Liver (tissue), 8 donors: ENCODE measurements at regions not wholly inside any gene's neighbourhood (a gene's known extent, or its start where the extent isn't known, plus 50 kb on each side); places are given as distances from the start of the nearest gene placed in this dataset.
A peak's percentile ranks its signal among the peaks of the same experiment; 100 is the strongest.

Experiments used
- DNase-seq: peaks from one replicate; pipeline ENCODE4 v3.0.0-alpha.2; 2017; ENCODE audit warnings: low spot score
- H3K27ac ChIP-seq, 2 donors: one replicate each; pipeline ENCODE4 v1.7.0; 2013; ENCODE audit warnings: inconsistent platforms in 2 of 2, low read length in 2 of 2, control low read depth in 1 of 2, low read depth in 1 of 2, mild to moderate bottlenecking in 1 of 2
- H3K27me3 ChIP-seq, 4 donors: one replicate each; pipeline versions ENCODE4 v1.6.1 to v1.7.0; 2013; ENCODE audit warnings: low read length in 3 of 4, inconsistent platforms in 1 of 4, mild to moderate bottlenecking in 1 of 4, moderate library complexity in 1 of 4; ENCODE audit not compliant: control insufficient read depth in 4 of 4, insufficient read depth in 4 of 4
- H3K36me3 ChIP-seq, 4 donors: one replicate each; pipeline versions ENCODE4 v1.6.1 to v1.7.0; 2013; ENCODE audit warnings: low read length in 3 of 4, mild to moderate bottlenecking in 3 of 4, low read depth in 1 of 4, moderate library complexity in 1 of 4; ENCODE audit not compliant: control insufficient read depth in 4 of 4, insufficient read depth in 3 of 4
- H3K4me1 ChIP-seq, 4 donors: one replicate each; pipeline versions ENCODE4 v1.6.1 to v1.7.0; 2013; ENCODE audit warnings: low read length in 3 of 4, mild to moderate bottlenecking in 3 of 4, moderate library complexity in 1 of 4; ENCODE audit not compliant: control insufficient read depth in 4 of 4, insufficient read depth in 4 of 4
- H3K4me3 ChIP-seq, 3 donors: one replicate each; pipeline versions ENCODE4 v1.6.1 to v1.7.0; 2013; ENCODE audit warnings: low read length in 3 of 3, control low read depth in 1 of 3, low read depth in 1 of 3, mild to moderate bottlenecking in 1 of 3
- H3K9ac ChIP-seq, 2 donors: one replicate each; pipeline ENCODE4 v1.7.0; 2013; ENCODE audit warnings: low read length in 2 of 2, mild to moderate bottlenecking in 2 of 2, moderate library complexity in 2 of 2, control low read depth in 1 of 2, low read depth in 1 of 2
- H3K9me3 ChIP-seq, 4 donors: one replicate each; pipeline versions ENCODE4 v1.6.1 to v1.7.0; 2013; ENCODE audit warnings: low read length in 3 of 4; ENCODE audit not compliant: control insufficient read depth in 4 of 4
- CTCF ChIP-seq: fragments of 150-350 bp; IDR thresholded peaks from 2 replicates; pipeline ENCODE4 v1.5.1; 2017; ENCODE audit warnings: improper control_type of control experiment, low read depth, low read length; ENCODE audit not compliant: missing input control
- EGR1 ChIP-seq, 2 donors: IDR thresholded peaks; 2 replicates each; pipeline ENCODE4 v1.6.1; 2016 to 2018; ENCODE audit warnings: antibody characterized with exemption in 2 of 2, low read depth in 2 of 2
- FOXA1 ChIP-seq: IDR thresholded peaks from 2 replicates; pipeline ENCODE4 v1.6.1; 2016; ENCODE audit warnings: antibody characterized with exemption
- FOXA2 ChIP-seq: IDR thresholded peaks from 2 replicates; pipeline ENCODE4 v1.6.1; 2016; ENCODE audit warnings: antibody characterized with exemption
- GABPA ChIP-seq, 2 donors: IDR thresholded peaks in 1 of 2; conservative IDR thresholded peaks in 1 of 2; 2 replicates each; pipeline ENCODE4 v1.6.1; 2016; ENCODE audit warnings: antibody characterized with exemption in 2 of 2, mild to moderate bottlenecking in 1 of 2, moderate library complexity in 1 of 2
- HNF4A ChIP-seq, 2 donors: conservative IDR thresholded peaks; 2 replicates each; pipeline ENCODE4 v1.6.1; 2016; ENCODE audit warnings: antibody characterized with exemption in 2 of 2, mild to moderate bottlenecking in 2 of 2
- HNF4G ChIP-seq: IDR thresholded peaks from 2 replicates; pipeline ENCODE4 v1.6.1; 2016; ENCODE audit warnings: antibody characterized with exemption
- JUND ChIP-seq, 2 donors: IDR thresholded peaks; 2 replicates each; pipeline ENCODE4 v1.6.1; 2016; ENCODE audit warnings: antibody characterized with exemption in 2 of 2
- MAX ChIP-seq: IDR thresholded peaks from 2 replicates; pipeline ENCODE4 v1.6.1; 2016; ENCODE audit warnings: antibody characterized with exemption
- NR2F2 ChIP-seq: IDR thresholded peaks from 2 replicates; pipeline ENCODE4 v1.6.1; 2016; ENCODE audit warnings: antibody characterized with exemption
- RAD21 ChIP-seq, 2 donors: IDR thresholded peaks; 2 replicates each; pipeline ENCODE4 v1.6.1; 2016; ENCODE audit warnings: antibody characterized with exemption in 2 of 2, mild to moderate bottlenecking in 2 of 2
- RXRA ChIP-seq, 2 donors: IDR thresholded peaks; 2 replicates each; pipeline ENCODE4 v1.6.1; 2017 to 2018; ENCODE audit warnings: antibody characterized with exemption in 2 of 2, mild to moderate bottlenecking in 1 of 2
- SP1 ChIP-seq: IDR thresholded peaks from 2 replicates; pipeline ENCODE4 v1.6.1; 2018; ENCODE audit warnings: antibody characterized with exemption, mild to moderate bottlenecking
- TAF1 ChIP-seq: conservative IDR thresholded peaks from 2 replicates; pipeline ENCODE4 v1.6.1; 2016; ENCODE audit warnings: antibody characterized with exemption, mild to moderate bottlenecking
- YY1 ChIP-seq: IDR thresholded peaks from 2 replicates; pipeline ENCODE4 v1.6.1; 2016; ENCODE audit warnings: antibody characterized with exemption, mild to moderate bottlenecking
- WGBS: extraction: QIAGEN DNeasy Blood & Tissue Kit; methylation state at CpG from one replicate; pipeline ENCODE4 v1.1.7; 2013; 5-methylcytosine and 5-hydroxymethylcytosine counted together
- TF ChIP-seq, protein P1 (sequence below): IDR thresholded peaks from 2 replicates; pipeline ENCODE4 v1.6.1; 2016; ENCODE audit warnings: antibody characterized with exemption
- TF ChIP-seq, protein P2 (sequence below): IDR thresholded peaks from 2 replicates; pipeline ENCODE4 v1.6.1; 2016; ENCODE audit warnings: antibody characterized with exemption
- TF ChIP-seq, protein P3 (sequence below): IDR thresholded peaks from 2 replicates; pipeline ENCODE4 v1.6.1; 2016; ENCODE audit warnings: antibody characterized with exemption, mild to moderate bottlenecking
- donor health status: healthy.
- donor health status: healthy.
- donor health status: healthy.
- donor health status: healthy.
- donor health status: healthy.

DNA sequence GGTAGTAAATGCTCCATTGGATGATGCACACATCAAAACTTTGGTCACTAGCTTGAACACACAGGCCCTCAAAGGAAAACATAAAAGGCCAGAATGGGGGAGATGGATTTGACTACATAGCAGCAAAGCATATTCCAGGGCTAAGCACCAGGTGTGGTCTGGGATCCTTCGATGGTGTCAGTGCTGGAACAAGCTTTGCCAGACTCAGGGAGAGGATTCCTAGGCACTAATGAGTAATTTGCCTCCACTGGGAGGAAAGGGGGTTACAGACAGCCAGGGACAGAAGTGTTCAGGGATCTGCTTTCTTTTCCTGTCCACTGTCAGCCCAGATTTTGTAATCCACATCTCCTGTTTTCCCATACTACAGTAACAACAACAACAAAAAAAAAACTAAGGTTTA is 157.2 kb upstream of the OBI1 start:
- no peak for DNase-seq
- TF ChIP-seq HNF4A (conservative IDR thresholded peaks at IDR 0.05), result no peak
- no peak for TF ChIP-seq FOXA1
- no peak for TF ChIP-seq CTCF
- TF ChIP-seq GABPA (IDR thresholded peaks at IDR 0.05 in 1 of 2, conservative IDR thresholded peaks at IDR 0.05 in 1 of 2), result no peak
- TF ChIP-seq, protein P1, sequence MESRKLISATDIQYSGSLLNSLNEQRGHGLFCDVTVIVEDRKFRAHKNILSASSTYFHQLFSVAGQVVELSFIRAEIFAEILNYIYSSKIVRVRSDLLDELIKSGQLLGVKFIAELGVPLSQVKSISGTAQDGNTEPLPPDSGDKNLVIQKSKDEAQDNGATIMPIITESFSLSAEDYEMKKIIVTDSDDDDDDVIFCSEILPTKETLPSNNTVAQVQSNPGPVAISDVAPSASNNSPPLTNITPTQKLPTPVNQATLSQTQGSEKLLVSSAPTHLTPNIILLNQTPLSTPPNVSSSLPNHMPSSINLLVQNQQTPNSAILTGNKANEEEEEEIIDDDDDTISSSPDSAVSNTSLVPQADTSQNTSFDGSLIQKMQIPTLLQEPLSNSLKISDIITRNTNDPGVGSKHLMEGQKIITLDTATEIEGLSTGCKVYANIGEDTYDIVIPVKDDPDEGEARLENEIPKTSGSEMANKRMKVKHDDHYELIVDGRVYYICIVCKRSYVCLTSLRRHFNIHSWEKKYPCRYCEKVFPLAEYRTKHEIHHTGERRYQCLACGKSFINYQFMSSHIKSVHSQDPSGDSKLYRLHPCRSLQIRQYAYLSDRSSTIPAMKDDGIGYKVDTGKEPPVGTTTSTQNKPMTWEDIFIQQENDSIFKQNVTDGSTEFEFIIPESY, result no peak
- TF ChIP-seq YY1, result no peak
- TF ChIP-seq, protein P2, sequence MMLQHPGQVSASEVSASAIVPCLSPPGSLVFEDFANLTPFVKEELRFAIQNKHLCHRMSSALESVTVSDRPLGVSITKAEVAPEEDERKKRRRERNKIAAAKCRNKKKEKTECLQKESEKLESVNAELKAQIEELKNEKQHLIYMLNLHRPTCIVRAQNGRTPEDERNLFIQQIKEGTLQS, result no peak
- TF ChIP-seq MAX, result no peak
- no peak for TF ChIP-seq TAF1
- TF ChIP-seq HNF4G, result no peak
- no peak for TF ChIP-seq RAD21 (IDR thresholded peaks at IDR 0.05)
- TF ChIP-seq JUND (IDR thresholded peaks at IDR 0.05), result no peak
- no peak for TF ChIP-seq FOXA2
- TF ChIP-seq EGR1 (IDR thresholded peaks at IDR 0.05; ENCODE audit: low read depth in 2 of 2), result no peak
- TF ChIP-seq, protein P3, sequence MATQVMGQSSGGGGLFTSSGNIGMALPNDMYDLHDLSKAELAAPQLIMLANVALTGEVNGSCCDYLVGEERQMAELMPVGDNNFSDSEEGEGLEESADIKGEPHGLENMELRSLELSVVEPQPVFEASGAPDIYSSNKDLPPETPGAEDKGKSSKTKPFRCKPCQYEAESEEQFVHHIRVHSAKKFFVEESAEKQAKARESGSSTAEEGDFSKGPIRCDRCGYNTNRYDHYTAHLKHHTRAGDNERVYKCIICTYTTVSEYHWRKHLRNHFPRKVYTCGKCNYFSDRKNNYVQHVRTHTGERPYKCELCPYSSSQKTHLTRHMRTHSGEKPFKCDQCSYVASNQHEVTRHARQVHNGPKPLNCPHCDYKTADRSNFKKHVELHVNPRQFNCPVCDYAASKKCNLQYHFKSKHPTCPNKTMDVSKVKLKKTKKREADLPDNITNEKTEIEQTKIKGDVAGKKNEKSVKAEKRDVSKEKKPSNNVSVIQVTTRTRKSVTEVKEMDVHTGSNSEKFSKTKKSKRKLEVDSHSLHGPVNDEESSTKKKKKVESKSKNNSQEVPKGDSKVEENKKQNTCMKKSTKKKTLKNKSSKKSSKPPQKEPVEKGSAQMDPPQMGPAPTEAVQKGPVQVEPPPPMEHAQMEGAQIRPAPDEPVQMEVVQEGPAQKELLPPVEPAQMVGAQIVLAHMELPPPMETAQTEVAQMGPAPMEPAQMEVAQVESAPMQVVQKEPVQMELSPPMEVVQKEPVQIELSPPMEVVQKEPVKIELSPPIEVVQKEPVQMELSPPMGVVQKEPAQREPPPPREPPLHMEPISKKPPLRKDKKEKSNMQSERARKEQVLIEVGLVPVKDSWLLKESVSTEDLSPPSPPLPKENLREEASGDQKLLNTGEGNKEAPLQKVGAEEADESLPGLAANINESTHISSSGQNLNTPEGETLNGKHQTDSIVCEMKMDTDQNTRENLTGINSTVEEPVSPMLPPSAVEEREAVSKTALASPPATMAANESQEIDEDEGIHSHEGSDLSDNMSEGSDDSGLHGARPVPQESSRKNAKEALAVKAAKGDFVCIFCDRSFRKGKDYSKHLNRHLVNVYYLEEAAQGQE, result no peak
- TF ChIP-seq SP1, result no peak
- no peak for TF ChIP-seq NR2F2
- no peak for TF ChIP-seq RXRA (IDR thresholded peaks at IDR 0.05)
- H3K9me3 ChIP-seq, result no peaks in the 10 kb centered on the region
- no peaks in the 10 kb centered on the region for H3K4me1 ChIP-seq
- H3K4me3 ChIP-seq, result no peak overlapping the region
- 63% methylated on average over 1 of the region's 1 CpG for WGBS
- H3K9ac ChIP-seq, result no peak overlapping the region
- H3K27me3 ChIP-seq, result no peaks in the 10 kb centered on the region
- H3K27ac ChIP-seq, result no peak overlapping the region
- H3K36me3 ChIP-seq, result no peaks in the 10 kb centered on the region

DNA sequence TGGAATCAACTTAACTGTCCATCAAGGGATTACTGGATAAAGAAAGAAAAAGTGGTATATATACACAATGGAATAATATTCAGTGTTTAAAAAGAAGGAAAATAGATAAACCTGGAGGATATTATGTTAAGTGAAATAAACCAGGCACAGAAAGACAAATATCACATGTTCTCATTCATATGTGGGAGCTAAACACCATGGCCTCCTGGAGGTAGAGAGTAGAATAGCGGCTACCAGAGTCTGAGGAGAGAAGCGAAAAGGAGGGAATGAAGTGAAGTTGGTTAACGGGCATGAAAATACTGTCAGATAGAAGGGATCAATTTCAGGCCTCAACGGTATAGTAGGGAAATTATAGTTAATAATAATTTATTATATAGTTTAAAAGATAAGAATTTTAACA is 147.5 kb upstream of the OBI1 start:
- 57% methylated on average over 4 of the region's 4 CpGs for WGBS

More for the DNA sequence above, 147.5 kb upstream of the OBI1 start:
- peak; percentile 21 to 63 for TF ChIP-seq RAD21 (IDR thresholded peaks at IDR 0.05)
- peak; percentile 31 for TF ChIP-seq CTCF
- TF ChIP-seq EGR1 (IDR thresholded peaks at IDR 0.05; ENCODE audit: low read depth in 2 of 2), result no peak
- TF ChIP-seq YY1, result no peak
- TF ChIP-seq GABPA (IDR thresholded peaks at IDR 0.05 in 1 of 2, conservative IDR thresholded peaks at IDR 0.05 in 1 of 2), result no peak
- TF ChIP-seq, protein P2, result no peak
- TF ChIP-seq NR2F2, result no peak
- no peak for DNase-seq
- H3K4me1 ChIP-seq, result no peaks in the 10 kb centered on the region
- H3K27me3 ChIP-seq, result no peaks in the 10 kb centered on the region
- H3K9me3 ChIP-seq, result no peaks in the 10 kb centered on the region
- no peaks in the 10 kb centered on the region for H3K36me3 ChIP-seq
- H3K9ac ChIP-seq, result no peak overlapping the region
- no peak overlapping the region for H3K27ac ChIP-seq
- no peak overlapping the region for H3K4me3 ChIP-seq
